ENCODE measurements at regions not wholly inside any gene's neighbourhood (a gene's known extent, or its start where the extent isn't known, plus 50 kb on each side); places are given as distances from the start of the nearest gene placed in this dataset.

GRCh38 chr22:27452245-27452644 is 349.3 kb downstream of the MN1 start:
- H3K27me3 ChIP-seq (ENCODE audit: control insufficient read depth, extremely low read depth, insufficient read depth, low read length) = no peaks in the 10 kb centered on the region
- no peak for TF ChIP-seq EZH2 (IDR thresholded peaks at IDR 0.05; ENCODE audit: low read length)
- TF ChIP-seq, protein P1, sequence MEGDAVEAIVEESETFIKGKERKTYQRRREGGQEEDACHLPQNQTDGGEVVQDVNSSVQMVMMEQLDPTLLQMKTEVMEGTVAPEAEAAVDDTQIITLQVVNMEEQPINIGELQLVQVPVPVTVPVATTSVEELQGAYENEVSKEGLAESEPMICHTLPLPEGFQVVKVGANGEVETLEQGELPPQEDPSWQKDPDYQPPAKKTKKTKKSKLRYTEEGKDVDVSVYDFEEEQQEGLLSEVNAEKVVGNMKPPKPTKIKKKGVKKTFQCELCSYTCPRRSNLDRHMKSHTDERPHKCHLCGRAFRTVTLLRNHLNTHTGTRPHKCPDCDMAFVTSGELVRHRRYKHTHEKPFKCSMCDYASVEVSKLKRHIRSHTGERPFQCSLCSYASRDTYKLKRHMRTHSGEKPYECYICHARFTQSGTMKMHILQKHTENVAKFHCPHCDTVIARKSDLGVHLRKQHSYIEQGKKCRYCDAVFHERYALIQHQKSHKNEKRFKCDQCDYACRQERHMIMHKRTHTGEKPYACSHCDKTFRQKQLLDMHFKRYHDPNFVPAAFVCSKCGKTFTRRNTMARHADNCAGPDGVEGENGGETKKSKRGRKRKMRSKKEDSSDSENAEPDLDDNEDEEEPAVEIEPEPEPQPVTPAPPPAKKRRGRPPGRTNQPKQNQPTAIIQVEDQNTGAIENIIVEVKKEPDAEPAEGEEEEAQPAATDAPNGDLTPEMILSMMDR (optimal IDR thresholded peaks at IDR 0.05 in 1 of 3, IDR thresholded peaks at IDR 0.05 in 1 of 3, conservative IDR thresholded peaks at IDR 0.05 in 1 of 3; ENCODE audit: extremely low read depth in 1 of 3, insufficient read depth in 2 of 3, low read length in 3 of 3) = no peak
- H3K36me3 ChIP-seq (ENCODE audit: control insufficient read depth in 2 of 2, extremely low read depth in 1 of 2, insufficient read depth in 2 of 2, low read length in 2 of 2) = no peaks in the 10 kb centered on the region
- no peak overlapping the region for H3K4me2 ChIP-seq (ENCODE audit: control insufficient read depth, extremely low read depth, insufficient read depth, low read depth, low read length)
- DNase-seq (ENCODE audit: low read depth, low spot score) = no peak
- H3K4me1 ChIP-seq (ENCODE audit: control insufficient read depth, extremely low read depth, insufficient read depth, low read length) = peaks cover 18% of the 10 kb centered on the region
- no peak overlapping the region for H3K27ac ChIP-seq (ENCODE audit: control insufficient read depth, insufficient read depth, low read length)
- H3K9me3 ChIP-seq (ENCODE audit: control insufficient read depth, low read depth, low read length) = no peaks in the 10 kb centered on the region
- no peak overlapping the region for H2AFZ ChIP-seq (ENCODE audit: control insufficient read depth, low read length)
- H3K4me3 ChIP-seq (ENCODE audit: control insufficient read depth in 2 of 3, extremely low read depth in 1 of 3, insufficient read depth in 2 of 3, low read depth in 1 of 3, low read length in 3 of 3) = no peak overlapping the region
- no peak overlapping the region for H3K9ac ChIP-seq (ENCODE audit: control insufficient read depth, extremely low read depth, insufficient read depth, low read length)
- no peaks in the 10 kb centered on the region for H3K9me1 ChIP-seq (ENCODE audit: control insufficient read depth, extremely low read depth, insufficient read depth, low read length)
- dilution Hi-C loops (cut with MboI; ENCODE audit: extremely low pct_ligation_motif_present, low sequenced_read_pairs) = no loop called here
- no peaks in the 10 kb centered on the region for H3K79me2 ChIP-seq (ENCODE audit: control insufficient read depth, insufficient read depth, low read length)
- H4K20me1 ChIP-seq (ENCODE audit: control insufficient read depth, extremely low read depth, insufficient read depth, low read length) = no peaks in the 10 kb centered on the region
- no peak for FAIRE-seq

GRCh38 chr22:27452922-27453321 is 348.6 kb downstream of the MN1 start:
- Histone ChIP-seq H3K9me1 (ENCODE audit: control insufficient read depth, extremely low read depth, insufficient read depth, low read length) (no peaks in the 10 kb centered on the region), H3K36me3 (ENCODE audit: control insufficient read depth in 2 of 2, extremely low read depth in 1 of 2, insufficient read depth in 2 of 2, low read length in 2 of 2) (no peaks in the 10 kb centered on the region), H3K27ac (ENCODE audit: control insufficient read depth, insufficient read depth, low read length) (no peak overlapping the region), H2AFZ (ENCODE audit: control insufficient read depth, low read length) (no peak overlapping the region), H3K4me2 (ENCODE audit: control insufficient read depth, extremely low read depth, insufficient read depth, low read depth, low read length) (no peak overlapping the region), H4K20me1 (ENCODE audit: control insufficient read depth, extremely low read depth, insufficient read depth, low read length) (no peaks in the 10 kb centered on the region), H3K4me3 (ENCODE audit: control insufficient read depth in 2 of 3, extremely low read depth in 1 of 3, insufficient read depth in 2 of 3, low read depth in 1 of 3, low read length in 3 of 3) (no peak overlapping the region), H3K9me3 (ENCODE audit: control insufficient read depth, low read depth, low read length) (no peaks in the 10 kb centered on the region), H3K4me1 (ENCODE audit: control insufficient read depth, extremely low read depth, insufficient read depth, low read length) (peaks cover 25% of the 10 kb centered on the region), H3K9ac (ENCODE audit: control insufficient read depth, extremely low read depth, insufficient read depth, low read length) (no peak overlapping the region), H3K79me2 (ENCODE audit: control insufficient read depth, insufficient read depth, low read length) (no peaks in the 10 kb centered on the region), H3K27me3 (ENCODE audit: control insufficient read depth, extremely low read depth, insufficient read depth, low read length) (no peaks in the 10 kb centered on the region)
- TF ChIP-seq, protein P1 (optimal IDR thresholded peaks at IDR 0.05 in 1 of 3, IDR thresholded peaks at IDR 0.05 in 1 of 3, conservative IDR thresholded peaks at IDR 0.05 in 1 of 3; ENCODE audit: extremely low read depth in 1 of 3, insufficient read depth in 2 of 3, low read length in 3 of 3) = no peak
- TF ChIP-seq EZH2 (IDR thresholded peaks at IDR 0.05; ENCODE audit: low read length) = no peak
- FAIRE-seq (no peak), DNase-seq (ENCODE audit: low read depth, low spot score) (no peak)
- dilution Hi-C loops (cut with MboI; ENCODE audit: extremely low pct_ligation_motif_present, low sequenced_read_pairs) = no loop called here

Data from keratinocyte (primary cell).